Activated CD4-positive, alpha-beta T cell treated with anti-CD3 and anti-CD28 coated beads, Interleukin-2, amount 50 U/mL, for 16 hours (primary cell): ENCODE measurements at regions not wholly inside any gene's neighbourhood (a gene's known extent, or its start where the extent isn't known, plus 50 kb on each side); places are given as distances from the start of the nearest gene placed in this dataset.

ENCODE experiments used
- DNase-seq: peaks from one replicate; pipeline ENCODE4 v3.0.0-alpha.2; 2020

DNA sequence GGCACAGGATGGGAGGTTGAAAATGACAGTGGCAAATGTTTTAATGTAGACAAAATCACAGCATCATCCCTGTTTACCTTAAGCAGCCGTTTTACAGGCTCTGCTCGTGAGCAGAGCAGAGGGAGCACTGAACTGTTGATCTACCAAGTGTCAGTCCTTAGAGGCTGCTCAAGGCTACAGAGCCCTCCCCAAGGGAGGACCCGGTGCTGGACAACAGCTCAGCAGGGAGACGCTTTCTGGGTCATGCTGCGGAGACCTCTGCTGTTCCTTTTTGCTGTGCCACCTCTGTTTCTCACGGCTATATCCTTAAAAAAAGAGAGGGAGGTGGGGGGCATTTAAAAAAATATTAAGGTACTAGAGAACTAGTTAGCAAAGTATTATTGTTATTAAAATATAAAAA lies 400.2 kb downstream of the GABRB3 start:
- DNase-seq, result no peak

DNA sequence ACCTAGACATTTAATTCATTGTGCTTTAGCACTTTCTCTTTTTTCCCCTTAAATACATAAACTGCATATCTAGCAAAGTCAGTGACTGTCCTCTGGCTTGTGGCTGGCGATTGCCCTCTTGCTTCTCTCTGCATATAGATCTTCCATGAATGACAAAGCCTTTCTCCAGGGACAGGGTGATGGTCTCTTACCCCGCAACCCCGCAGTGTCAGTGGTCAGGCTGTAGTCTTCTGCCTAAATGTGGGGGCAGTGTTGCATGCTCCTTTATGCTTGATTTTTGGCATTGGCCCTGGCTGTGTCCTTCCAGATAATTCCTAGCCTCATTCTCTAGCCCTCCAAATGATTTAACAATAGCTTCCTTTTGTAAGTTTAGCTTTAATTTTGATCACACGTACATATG lies 407.8 kb downstream of the GABRB3 start:
- no peak for DNase-seq

DNA sequence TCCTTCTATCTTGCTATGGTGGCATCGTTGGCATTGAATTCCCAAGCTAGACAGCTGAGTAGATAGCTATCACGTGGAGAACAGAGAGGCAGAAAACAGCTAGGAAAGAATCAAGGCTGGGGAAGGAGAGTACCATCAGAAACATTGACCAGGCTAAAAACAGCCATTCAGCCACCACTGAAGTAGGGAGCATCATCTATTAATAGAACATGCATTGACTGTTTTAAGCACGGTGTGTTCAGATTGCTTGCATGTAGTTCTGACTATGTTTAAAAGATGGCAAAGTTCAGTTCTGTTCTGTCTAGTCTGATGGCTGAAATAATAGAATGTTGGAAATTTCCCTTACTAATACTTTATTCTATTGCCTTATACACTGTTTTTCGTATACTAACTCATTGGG lies 413.0 kb downstream of the GABRB3 start:
- DNase-seq, result no peak

DNA sequence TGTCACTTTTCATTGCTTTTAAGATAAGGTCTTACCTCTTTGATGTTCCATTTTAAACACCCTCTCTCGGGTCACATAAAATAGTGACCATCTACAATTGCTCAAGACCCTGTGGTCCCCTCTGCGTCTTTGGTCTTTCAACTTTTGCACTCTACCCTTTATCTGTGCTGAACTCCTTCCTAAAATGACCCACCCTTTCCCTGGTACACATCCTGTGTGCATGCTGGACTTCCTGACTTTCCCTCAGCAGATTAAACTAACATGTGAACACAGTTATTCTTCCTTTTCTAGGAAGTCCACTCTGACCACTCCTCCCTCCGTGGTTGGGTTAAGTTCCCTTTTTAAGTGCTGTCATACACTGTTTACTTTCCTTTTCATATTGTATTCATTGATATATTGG lies 414.2 kb downstream of the GABRB3 start:
- DNase-seq, result no peak

DNA sequence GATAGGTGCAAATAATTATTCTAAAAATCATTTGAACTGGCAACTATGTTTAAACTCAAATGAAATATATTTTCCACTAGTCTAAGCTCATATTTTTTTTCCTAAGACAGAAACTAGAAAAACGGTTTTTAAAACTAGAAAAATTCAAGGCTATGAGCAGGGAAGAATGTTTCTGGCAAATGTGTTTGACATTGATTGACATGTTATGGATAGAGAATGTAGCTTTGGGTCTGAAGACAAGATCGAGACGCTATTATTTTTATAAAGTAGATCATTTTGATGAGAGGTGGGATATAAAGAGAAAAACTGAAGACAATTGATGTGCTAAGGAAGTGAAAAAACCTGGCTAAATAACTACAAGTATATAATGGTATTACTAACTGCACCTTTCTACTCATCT lies 415.2 kb downstream of the GABRB3 start:
- DNase-seq, result no peak

DNA sequence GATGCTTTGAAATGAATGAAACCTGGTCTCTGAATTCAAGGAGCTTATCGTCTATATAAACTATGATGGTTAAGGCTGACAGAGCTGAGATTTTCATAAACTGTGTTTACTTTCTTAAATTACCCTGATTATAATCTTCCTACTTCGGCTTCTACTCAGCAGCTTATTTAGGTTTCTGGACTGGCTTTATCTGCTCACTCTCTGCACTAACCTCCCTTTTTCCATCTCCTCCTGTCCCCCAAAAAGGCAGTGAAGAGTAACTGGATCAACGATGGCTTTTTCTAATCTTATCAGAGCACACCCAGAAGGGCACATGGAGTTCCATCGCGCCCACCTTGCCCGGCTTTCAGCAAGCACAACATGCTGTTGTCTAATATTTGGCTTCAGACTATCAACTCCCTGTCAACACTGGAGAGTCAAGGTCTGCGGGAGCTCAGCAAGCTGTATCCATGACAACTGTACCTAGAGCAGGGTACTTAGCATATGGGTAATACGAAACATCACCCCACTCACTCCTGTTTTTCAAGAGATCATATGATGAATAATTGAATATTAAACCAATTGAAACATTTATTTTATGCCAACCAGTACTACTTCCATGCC lies 417.3 kb downstream of the GABRB3 start:
- no peak for DNase-seq

DNA sequence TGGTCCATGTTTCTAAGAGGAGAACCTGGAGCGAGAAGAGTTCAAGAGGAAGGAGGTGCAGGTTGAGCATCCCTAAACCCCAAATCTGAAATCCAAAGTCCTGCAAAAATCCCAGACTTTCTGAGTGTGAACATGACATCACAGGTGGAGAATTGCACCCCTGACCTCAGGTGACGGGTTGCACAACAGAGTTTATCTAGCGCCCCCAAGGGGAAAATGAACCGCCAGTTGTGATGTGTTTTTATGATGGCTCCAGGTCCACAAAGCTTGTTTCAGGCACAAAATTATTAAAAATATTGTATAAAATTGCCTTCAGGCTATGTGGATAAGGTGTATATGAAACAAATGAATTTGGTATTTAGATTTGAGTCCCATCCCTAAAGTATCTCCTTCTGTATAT lies 420.0 kb downstream of the GABRB3 start:
- no peak for DNase-seq

DNA sequence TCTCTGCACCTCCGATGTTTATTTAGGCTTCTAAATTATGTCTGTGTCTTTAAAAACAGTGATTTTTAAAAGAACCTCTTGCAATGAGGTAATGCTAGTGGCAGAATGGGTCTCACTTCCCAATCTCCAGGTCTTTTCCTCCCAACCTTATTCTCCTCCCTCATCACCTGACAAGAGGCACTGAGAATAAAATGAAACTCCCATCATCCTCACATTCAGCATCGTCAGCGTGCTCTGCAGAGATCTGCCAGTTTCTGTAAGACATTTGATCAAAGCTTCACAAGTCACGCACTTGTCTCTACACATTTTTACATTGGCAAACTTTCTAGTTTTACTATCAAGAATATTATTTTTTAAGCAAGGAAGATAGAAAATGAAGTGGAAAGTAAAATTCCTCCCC lies 420.5 kb downstream of the GABRB3 start:
- no peak for DNase-seq

DNA sequence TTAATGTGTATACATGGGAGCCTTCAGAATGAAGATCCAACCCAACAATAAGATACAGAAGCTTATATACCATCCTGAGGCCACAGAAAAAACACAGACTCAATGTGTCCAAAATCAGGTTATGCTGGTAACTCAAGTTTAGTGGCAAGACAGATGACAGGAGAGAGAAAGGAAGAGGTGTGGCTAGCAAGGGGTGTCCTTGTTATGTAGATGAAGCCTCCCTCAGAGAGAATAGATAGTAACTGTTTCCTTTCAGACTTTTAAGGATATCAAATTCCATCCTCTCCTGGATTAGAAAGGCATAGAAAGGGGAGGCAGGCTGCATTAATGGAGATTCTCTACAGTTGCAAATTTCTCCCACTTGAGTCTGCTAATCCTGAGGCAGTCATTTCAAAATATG lies 447.4 kb downstream of the GABRB3 start:
- DNase-seq, result no peak

DNA sequence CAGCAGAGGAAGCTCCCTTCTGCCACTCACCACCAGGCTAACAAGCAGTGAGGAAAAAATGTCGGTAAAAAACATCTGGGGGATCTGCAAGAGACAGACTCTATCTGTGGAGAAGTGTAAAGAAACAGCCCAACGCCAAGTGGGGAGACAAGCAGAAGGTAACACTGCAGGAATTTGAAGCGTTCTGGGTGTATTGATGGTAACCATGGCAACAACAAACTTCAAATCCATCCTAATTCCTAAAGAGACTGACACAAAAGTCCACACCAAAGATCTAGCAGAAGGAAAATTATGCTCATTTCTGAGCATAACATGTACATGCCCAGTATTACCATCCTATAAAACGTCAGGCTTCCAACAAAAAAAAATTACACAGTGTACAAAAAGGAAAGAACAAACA lies 449.3 kb downstream of the GABRB3 start:
- no peak for DNase-seq

DNA sequence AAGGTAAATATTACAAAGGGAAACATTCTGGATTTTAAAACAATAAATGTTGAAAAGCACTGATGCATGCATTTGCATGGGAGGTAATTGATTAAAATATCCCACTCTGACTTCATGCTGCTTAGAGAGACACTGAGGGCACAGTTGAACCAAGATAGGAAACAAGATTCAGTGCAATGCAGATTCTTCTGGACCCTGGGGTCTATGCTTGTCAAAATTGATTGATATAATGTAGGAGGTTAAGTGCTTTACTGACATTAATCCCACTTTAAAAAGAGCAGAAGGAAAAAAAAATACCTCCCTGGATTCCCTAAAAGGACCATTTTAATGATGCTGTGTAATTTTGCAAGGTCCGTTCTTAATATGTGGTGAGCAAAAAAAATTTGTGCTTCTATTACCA lies 454.2 kb downstream of the GABRB3 start:
- no peak for DNase-seq

DNA sequence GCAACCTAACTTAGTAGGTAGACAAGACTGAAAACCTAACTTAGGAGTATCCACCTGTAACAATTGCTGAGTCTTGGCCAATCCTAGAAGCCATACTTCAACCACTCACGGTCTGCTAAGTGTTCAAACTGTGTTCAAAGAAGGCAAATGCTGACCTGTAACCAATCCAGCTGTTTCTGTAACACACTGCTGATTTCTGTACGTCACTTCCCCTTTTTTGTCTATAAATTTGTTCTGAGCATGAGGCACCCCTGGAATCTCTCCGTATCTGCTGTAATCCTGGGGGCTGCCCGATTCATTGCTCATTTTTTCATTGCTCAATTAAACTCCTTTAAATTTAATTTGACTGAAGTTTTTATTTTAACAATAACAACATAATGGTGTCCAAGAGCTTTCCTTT lies 451.4 kb upstream of the ATP10A start:
- DNase-seq, result no peak

DNA sequence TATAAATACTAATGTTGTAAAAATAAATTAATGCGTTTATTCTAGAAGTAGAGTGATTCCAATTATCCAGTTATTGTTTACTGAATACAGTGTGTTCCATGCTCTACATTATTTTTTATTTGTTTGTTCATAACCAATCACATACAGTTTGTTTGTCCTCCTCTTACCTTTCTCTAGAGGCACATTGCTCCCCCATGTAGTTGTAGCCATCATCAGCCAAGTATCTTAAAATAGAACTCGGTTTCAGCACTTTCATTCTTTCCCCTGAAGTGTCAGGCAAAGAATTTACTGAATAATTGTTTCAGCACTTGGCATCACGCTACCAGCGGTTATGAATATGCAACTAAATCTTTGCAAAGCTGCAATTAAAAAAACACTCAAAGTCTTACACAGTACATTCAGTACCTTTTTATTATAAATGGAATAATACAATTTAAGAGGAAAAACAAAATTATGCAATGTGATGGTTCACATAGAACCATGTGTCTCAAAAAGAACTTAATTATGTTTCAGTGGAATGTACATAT lies 448.6 kb upstream of the ATP10A start:
- DNase-seq, result no peak

DNA sequence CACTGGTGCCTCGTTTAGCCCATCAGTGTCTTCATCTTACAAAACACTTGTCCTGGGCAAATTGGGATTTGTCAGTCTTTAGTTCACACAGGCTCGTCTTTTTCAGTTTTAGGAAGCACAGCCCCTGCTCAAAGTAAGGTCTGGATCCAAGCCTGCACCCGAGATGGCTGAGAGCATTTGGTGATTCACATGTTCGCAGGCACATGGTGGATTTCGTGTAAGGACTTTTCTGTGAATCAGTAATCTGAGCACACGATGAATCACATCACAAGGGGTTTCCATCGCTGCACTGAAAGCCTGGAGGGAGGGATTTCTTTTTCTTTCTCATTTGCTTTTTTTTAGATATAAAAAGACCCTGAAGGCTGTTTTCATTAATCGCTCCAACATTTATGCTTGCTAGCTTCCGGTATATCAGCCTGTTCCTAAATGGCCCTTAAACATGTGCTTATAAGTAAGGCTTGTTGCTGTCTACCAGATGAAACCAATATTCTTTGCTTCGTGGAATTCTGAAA lies 435.6 kb upstream of the ATP10A start:
- DNase-seq, result no peak

DNA sequence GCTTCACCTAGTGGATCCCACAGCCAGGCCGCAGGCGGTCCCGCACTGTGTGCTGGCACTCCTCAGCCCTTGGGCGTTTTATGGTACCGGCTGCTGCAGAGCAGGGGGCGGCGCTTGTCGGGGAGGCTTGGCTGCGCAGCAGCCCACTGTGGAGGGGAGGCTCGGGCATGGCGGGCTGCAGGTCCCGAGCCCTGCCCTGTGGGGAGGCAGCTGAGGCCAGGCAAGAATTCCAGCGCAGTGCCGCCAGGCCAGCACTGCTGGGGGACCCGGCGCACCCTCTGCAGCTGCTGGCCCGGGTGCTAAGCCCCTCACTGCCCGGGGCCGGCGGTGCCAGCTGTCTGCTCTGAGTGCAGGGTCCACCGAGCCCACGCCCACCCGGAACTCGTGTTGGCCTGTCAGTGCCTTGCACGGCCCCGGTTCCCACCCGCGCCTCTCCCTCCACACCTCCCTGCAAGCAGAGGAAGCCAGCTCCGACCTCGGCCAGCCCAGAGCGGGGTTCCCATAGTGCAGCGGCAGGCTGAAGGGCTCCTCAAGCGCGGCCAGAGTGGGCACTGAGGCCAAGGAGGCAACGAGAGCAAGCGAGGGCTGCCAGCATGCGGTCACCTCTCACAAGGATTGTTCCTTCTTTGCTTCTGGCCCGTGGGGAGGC lies 435.0 kb upstream of the ATP10A start:
- DNase-seq, result no peak

DNA sequence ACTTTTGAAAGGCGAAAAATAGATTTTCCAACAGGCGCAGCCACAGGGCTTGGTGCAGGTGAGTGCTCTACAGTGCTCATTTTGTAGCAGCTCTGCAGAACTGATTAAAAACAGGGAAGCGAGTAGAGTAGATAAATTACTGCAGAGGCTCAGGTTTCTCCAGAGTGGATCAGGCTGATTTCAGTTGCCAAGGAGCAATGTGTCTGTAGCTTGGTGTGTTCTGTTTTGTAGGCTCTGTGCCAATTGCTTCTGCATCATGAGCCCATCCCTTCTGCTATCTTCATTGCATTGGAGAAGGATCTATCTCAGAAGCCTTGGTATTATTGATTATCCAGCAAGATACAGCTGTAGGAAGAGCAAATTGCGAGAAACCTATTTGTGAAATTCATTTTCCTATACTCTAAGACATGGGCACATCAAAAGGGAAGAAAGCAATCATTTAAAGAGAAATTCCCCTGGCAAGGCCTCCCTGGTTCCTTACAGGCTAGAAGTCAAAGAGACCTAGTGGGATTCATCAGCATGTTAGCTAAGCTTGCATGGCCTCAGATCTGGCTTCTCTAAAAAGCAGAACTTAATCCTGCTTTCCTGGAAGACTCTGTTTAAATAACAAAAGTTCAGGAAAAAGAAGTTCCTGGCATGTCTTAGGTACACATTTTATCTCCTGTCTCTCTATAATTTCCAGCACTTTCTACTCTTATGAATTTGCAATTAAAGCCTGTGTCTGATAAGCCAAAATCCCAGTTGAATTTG lies 432.4 kb upstream of the ATP10A start:
- DNase-seq, result no peak

DNA sequence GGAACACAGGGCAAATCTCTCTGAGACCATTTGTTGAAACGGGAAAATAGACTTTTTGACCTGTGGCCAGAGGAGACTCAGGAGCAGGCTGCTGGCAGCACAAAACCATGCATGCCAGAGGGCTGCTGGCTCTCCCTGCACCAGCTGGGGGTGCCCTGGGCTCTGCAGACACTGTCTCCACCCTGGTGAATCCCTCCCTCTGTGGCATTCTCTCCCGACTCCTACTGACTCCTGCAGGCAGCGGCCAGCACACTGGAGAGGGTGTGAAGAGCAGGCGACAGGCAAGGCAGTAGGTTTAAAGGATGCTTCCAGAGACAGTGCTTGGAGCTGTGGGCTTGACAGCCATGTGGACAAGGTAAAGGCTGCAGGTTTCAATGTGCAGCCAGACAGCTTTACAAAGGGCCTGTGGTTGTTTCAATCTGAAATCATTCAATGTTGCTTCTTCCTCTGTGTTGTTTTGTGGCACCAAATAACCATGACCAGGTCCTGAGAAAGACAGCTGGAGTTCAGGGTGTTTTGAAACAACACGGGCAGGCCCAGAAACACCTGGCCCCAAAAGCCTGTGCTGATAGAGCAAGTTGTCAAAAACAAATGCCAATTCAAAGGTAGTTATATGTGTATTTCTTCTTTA lies 431.0 kb upstream of the ATP10A start:
- DNase-seq, result no peak

DNA sequence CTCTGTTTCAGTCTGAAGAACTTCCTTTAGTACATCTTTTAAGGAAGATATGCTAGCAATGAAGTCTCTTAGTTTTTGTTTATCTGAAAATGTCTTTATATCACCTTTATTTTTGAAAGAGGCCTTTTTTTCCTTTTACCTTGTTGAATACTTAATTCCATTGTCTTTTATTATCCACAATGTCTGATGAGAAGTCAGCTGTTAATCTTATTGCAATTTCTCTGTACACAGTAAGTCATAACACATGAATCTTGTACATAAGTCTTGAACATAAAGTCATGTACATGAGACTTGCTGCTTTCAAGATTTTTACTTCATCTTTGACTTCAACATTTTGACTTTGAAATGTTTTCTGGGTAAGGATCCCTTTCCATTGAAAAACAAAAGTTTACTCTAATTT lies 424.3 kb upstream of the ATP10A start:
- no peak for DNase-seq

DNA sequence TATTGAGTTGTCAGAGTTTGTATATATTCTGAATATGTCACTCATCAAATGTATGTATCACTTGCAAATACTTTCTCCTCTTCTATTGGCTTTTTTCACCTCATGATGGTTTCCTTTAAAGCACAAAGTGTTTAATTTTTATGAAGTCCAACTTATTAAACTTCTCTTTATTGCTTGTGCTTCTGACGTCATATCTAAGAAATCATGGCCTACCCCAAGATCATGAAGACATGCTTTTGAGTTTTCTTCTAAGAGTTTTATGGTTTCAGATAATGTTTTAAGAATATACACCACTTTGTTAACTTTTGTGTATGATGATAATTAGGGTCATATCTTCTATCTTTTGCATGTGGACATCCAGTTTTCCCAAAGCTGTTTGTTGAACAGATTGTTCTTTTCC lies 417.2 kb upstream of the ATP10A start:
- DNase-seq, result no peak

DNA sequence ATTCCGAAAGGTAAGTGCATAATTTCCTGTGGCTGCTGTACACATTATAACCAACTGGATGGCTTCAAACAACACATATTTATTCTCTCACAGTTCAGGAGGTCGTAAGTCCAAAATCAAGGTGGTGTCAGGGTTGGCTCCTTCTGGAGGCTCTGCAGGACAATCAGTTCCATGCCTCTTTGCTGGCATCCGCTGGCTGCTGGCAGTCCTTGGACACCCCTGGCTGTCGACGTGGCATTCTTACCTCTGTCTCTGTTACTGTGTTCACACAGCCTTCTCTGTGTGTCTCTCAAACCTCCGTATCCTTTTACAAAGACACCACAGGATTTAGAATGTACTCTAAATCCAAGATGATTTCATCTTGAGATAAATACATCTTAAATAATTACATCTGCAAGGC lies 398.8 kb upstream of the ATP10A start:
- no peak for DNase-seq

DNA sequence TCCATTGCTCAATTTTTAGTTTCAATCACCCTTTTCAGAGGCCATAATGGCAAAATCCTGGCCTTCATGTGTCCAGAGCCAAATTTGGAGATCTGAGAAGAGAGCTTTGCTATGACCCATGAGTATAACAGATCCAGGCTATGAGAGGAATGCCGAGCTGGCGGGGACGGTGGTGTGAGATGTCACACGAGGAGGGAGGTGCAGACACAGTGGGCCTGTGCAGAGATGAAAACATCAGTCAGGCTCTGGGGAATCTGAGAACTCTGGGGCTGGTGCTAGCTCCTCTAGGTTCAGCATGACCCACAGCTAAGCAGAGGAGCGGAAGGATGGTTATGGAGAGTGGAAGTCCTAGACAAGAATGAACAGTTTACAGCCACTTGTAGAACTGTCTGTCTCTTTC lies 398.3 kb upstream of the ATP10A start:
- DNase-seq, result no peak

DNA sequence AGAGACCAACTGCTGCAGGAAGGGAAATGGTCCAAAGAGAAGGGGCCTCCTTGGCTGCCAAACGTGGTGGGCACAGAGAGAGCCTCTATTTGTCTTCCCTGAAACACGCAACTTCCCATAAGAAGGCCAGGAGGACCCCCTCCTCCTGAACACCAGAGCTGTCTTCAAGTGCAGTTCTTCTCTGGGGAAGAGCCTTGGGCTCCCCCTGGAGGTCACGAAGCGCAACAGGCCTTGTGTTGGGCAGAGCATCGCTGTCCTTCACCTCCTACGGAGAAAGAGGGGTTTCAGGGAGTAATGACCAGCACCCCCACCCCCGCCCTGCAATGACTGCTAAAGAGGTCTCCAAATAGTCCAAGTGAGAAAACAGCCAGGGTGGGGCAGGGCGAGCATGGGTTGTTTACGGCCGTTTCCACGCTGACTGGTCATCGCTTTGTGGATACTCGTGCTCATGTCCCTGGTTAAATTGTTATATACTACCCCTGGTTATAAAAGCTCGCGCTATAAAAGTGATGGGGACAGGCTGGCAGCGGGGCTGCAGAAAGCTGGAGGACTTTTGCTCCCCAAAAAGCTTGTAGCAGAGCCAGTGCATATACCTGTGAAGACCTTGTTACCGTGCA lies 397.5 kb upstream of the ATP10A start:
- DNase-seq, result peak; percentile 16

DNA sequence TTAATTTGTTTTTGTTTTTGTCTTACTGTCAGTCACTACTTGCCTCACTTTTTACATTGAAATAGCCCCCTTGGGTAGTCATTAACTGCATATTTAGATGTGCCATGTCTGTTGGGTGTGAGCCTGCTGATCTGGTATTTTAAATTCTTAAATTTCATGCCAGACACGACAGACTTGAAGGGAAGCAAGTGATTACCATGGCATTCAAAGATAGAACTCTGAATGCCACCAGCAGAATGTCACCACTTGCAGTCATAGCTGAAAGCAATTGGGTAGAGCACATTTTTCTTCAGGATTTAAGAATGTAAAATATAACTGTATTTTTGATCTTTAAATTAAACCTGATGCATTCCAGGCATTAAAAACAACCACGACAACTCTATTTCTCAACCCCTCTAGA lies 396.5 kb upstream of the ATP10A start:
- no peak for DNase-seq
